Mesodermal cell (in vitro differentiated cells): ENCODE measurements at regions not wholly inside any gene's neighbourhood (a gene's known extent, or its start where the extent isn't known, plus 50 kb on each side); places are given as distances from the start of the nearest gene placed in this dataset.

Source experiments
- H3K27ac ChIP-seq: 2 replicates; pipeline ENCODE4 v1.7.0; 2013; ENCODE audit warnings: mild to moderate bottlenecking, low read depth, low read length, moderate library complexity; ENCODE audit not compliant: severe bottlenecking
- H3K36me3 ChIP-seq: 2 replicates; pipeline ENCODE4 v1.7.1; 2013; ENCODE audit warnings: mild to moderate bottlenecking, low read length, moderate library complexity; ENCODE audit not compliant: control insufficient read depth, insufficient read depth
- H3K4me1 ChIP-seq: one replicate; pipeline ENCODE4 v1.7.1; 2013; ENCODE audit warnings: mild to moderate bottlenecking, low read length; ENCODE audit not compliant: insufficient read depth, control insufficient read depth, poor library complexity, severe bottlenecking
- H3K4me3 ChIP-seq: 2 replicates; pipeline ENCODE4 v1.7.0; 2013; ENCODE audit warnings: low read length, control low read depth, mild to moderate bottlenecking; ENCODE audit not compliant: insufficient read depth, poor library complexity, severe bottlenecking; ENCODE audit errors: extremely low read depth
- H3K9me3 ChIP-seq: 2 replicates; pipeline ENCODE4 v1.7.1; 2013; ENCODE audit warnings: mild to moderate bottlenecking, low read length, moderate library complexity; ENCODE audit not compliant: control insufficient read depth
- WGBS, 2 experiments: methylation state at CpG; one replicate each; pipeline ENCODE4 v1.1.5; 2013; ENCODE audit warnings: missing lambda C conversion rate in 2 of 2; ENCODE audit not compliant: insufficient coverage in 2 of 2; 5-methylcytosine and 5-hydroxymethylcytosine counted together

DNA sequence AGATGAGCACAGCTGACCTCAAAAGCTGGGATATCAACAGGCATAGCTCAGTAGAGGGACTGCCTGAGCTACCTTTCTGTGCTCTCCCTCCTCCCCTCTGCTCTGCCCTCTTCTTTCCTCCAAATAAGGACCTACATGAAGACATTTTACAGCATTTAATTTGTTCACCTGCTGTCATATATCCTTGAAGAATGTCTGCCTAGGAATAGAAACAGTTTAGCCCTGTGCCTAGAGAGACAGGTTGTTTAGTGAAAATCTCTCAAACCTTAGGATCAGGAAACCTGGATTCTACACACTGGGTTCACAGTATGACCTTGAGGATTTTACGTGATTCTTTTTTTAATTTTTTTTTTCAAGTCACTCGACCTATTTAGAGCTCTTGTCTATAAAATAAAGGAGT is 213.0 kb upstream of the SETBP1 start:
- no CpG with 5 or more reads among the region's 2 CpGs for WGBS, 2 experiments
- H3K27ac ChIP-seq, result no peak overlapping the region
- no peak overlapping the region for H3K4me3 ChIP-seq
- H3K9me3 ChIP-seq, result no peaks in the 10 kb centered on the region
- no peaks in the 10 kb centered on the region for H3K4me1 ChIP-seq
- H3K36me3 ChIP-seq, result no peaks in the 10 kb centered on the region

DNA sequence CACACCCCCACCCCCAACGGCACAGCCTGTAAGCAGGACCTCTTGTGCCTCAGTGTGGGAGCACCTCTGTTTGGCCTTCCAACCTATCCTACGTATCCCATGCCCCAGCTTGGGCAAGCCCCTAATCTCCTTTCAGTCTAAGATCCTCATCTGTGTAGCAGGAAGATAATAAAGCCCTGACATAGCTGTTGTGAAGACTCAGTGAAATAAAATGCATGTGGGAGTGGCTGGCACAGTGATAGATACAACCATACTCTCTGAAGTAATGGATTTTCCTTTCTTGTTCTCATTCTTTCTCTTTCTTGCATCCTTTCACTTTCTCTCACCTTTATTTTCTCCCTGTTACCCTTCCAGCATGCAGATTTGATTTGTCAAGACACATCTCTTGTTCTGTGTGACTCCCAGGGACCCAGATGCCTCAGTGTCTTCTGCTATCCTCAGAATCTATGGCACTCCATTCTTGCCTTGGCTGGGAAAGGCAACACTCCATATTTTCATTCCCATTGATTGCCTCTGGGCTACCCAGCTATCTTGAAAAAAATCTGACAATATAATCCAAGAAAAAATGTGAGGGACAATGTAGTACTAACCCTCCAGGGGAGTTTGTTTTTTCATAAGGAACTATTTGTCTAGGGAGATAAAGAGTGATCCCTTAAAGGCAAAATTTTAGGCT is 207.2 kb upstream of the SETBP1 start:
- Histone ChIP-seq H3K9me3 (no peaks in the 10 kb centered on the region), H3K36me3 (no peaks in the 10 kb centered on the region), H3K4me1 (no peaks in the 10 kb centered on the region), H3K4me3 (no peak overlapping the region), H3K27ac (no peak overlapping the region)
- no CpG with 5 or more reads among the region's 2 CpGs for WGBS, 2 experiments

DNA sequence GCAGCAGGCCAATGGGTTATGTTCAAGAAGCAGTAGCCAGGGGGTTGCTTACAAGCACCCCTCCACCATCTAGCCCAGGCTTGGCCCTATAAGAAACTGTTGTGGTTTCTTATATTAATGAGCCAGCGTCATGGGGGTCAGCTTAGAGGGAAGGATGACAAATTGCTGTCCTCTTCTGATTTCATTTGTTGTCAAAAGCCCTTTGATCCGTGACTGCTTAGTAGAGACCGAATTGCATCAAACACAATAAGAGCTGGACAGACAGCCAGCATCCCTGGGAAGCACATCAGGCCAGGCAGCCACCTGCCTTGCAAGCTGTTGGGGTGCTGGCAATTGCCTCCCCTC is 206.6 kb upstream of the SETBP1 start:
- Histone ChIP-seq H3K4me1 (no peaks in the 10 kb centered on the region), H3K9me3 (peaks cover under 1% of the 10 kb centered on the region), H3K4me3 (no peak overlapping the region), H3K27ac (no peak overlapping the region), H3K36me3 (no peaks in the 10 kb centered on the region)
- 76 to 100% methylated on average over 3 of the region's 3 CpGs for WGBS, 2 experiments

DNA sequence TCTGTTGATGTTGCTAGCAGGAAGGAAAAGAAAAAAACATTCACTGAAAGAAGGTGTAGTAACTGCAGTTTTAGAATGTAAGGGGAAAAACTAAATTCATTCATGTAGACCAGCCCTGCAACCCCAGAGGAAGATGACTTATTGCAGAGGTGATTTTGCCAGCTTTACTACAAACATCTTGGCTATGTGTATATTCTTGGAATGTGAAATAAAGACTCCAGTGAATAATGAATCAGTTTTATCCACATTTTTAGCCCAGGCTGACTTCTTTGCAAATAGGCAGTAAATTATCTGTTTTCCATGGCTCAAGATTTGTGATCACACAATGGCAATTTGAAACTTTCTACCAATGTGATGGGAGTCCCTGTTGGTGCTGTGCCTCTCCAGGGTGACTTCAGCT is 206.1 kb upstream of the SETBP1 start:
- Histone ChIP-seq H3K4me3 (no peak overlapping the region), H3K4me1 (no peaks in the 10 kb centered on the region), H3K36me3 (no peaks in the 10 kb centered on the region), H3K9me3 (peaks cover 6% of the 10 kb centered on the region), H3K27ac (no peak overlapping the region)

DNA sequence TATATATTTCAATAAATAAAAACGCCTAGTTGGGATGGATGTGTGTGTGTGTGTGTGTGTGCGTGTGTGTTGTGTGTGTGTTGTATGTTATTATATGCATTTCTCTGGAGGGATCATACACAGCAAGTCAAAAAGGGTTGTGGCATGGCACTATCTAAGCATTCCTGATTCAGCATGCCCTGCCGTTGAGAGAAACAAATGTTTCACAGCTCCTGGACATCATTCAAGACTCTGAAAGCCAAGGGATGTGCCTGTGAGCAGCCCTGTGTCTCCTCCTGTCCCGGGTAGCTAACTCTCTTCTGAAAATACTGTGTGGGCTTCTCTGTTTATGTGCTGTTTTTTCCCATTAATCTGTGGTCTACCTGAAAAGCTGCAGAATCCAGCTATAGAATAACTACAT is 197.9 kb upstream of the SETBP1 start:
- 88 to 100% methylated on average over 1 of the region's 4 CpGs for WGBS, 2 experiments
- no peak overlapping the region for H3K4me3 ChIP-seq
- no peak overlapping the region for H3K27ac ChIP-seq
- no peaks in the 10 kb centered on the region for H3K36me3 ChIP-seq
- peaks cover 13% of the 10 kb centered on the region for H3K9me3 ChIP-seq
- H3K4me1 ChIP-seq, result no peaks in the 10 kb centered on the region

DNA sequence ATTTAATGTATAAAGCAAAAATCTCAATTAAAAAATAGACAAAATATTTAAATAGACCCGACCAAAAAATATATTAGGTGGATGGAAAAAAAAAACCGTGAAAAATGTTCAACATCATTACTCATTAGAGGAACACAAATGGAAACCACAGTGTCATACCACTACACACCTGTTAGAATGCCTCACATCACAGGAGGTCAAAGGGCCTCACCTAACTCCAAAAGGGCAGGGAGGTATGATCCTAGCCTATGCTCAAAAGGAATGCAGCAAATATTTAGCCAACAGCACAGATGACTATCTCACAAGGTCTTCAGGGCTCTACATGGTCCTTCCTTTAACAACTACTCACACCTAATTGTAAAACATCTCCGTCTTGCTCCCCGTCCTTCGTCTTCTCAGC is 185.5 kb upstream of the SETBP1 start:
- no peaks in the 10 kb centered on the region for H3K4me1 ChIP-seq
- no peaks in the 10 kb centered on the region for H3K9me3 ChIP-seq
- H3K27ac ChIP-seq, result no peak overlapping the region
- no peaks in the 10 kb centered on the region for H3K36me3 ChIP-seq
- 90 to 94% methylated on average over 3 of the region's 5 CpGs for WGBS, 2 experiments
- no peak overlapping the region for H3K4me3 ChIP-seq

DNA sequence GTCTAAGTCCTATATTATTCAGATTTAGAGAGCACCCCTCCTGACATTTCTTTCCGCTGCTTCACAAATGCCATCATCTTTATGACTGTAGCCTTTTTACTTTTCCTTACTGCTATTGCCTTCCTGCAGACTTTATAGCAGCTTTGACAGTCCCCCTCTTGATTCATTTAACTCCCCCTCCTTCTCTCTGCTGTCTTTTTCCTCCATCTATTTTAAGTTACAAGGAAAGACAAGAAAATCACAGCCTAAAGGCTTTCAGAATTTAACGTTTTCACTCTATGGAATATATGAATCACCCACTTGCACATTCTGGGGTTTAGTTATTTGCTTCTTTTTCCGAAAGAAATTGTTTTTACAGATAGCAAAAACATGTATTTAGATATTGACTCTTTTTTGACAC is 183.4 kb upstream of the SETBP1 start:
- Histone ChIP-seq H3K9me3 (no peaks in the 10 kb centered on the region), H3K27ac (no peak overlapping the region), H3K4me1 (no peaks in the 10 kb centered on the region), H3K4me3 (no peak overlapping the region), H3K36me3 (no peaks in the 10 kb centered on the region)
- 71 to 100% methylated on average over 1 of the region's 3 CpGs for WGBS, 2 experiments

DNA sequence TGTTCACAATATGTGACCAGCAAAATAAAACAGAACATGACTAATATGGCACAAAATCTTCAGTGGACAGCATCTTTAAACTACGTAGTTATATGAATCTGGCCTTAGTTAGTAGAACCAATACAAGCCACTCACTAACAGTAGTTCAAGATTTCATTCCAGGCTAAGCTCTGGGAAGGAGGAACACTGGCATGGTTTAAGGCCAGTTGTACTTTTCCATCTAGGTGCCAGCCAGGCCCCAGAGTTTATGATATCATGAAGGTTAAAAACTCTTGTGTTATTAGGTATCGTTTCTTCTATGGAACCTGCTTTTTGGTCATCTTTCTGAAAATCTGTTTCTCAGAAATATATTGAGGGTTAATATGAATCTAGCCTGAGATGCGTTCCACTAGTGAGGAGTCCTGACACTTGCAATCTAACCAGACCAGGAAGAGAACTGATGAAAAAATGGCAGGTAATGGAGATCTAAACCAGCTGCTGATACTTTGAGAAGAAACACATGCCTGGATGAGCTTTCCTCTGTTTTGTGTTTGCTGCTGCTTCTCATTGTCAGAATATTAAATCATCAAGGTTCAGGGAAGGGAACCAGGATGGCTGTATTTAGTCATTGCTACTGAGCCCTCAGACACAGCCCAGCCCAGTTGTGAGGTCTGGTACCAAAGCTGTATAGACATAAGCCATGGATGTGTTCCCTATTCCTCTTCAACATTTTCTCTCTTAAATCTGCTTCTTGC is 182.8 kb upstream of the SETBP1 start:
- Histone ChIP-seq H3K27ac (no peak overlapping the region), H3K9me3 (no peaks in the 10 kb centered on the region), H3K4me3 (no peak overlapping the region), H3K36me3 (no peaks in the 10 kb centered on the region), H3K4me1 (no peaks in the 10 kb centered on the region)
- 93 to 100% methylated on average over 3 of the region's 3 CpGs for WGBS, 2 experiments

DNA sequence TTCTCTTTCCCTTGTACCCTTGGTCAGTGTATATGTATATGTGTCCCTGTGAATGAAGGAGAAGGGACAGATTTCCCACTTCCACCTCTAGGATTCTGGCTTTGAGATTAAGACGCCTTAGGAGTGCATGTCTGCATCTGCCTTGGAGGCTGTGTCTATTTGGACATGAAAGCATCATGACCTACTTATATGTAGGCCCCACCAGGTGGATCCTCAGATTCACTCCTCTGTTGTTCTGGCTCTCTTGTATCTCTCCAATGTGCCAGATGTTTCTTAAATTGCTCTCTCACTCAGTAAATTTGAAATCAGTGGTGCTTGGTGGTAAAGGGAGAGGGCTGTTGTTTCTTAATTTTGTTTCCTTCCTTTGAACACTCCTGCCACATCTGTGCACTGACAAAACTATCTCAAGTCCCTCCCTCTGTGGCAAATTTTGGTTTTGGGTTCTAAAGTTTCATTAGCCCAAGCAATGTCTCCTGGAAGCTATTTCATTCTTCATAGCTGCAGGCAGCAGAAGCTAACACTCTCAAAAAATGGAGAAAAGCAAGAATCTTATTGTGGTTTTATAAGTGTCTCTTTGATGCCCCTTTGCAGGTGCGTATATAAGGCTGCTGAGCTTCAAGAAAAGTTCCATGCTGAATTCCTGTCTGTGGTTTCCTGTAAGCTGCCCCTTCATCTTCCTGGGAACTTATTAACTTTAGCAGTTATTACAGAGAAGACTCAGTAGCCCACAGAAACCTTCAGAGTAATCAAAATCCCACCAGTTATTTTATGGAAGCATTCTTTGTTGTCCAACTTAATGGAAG is 179.7 kb upstream of the SETBP1 start:
- H3K4me3 ChIP-seq, result no peak overlapping the region
- H3K4me1 ChIP-seq, result no peaks in the 10 kb centered on the region
- no peak overlapping the region for H3K27ac ChIP-seq
- 86 to 94% methylated on average over 1 to 2 of the region's 2 CpGs for WGBS, 2 experiments
- no peaks in the 10 kb centered on the region for H3K9me3 ChIP-seq
- no peaks in the 10 kb centered on the region for H3K36me3 ChIP-seq

DNA sequence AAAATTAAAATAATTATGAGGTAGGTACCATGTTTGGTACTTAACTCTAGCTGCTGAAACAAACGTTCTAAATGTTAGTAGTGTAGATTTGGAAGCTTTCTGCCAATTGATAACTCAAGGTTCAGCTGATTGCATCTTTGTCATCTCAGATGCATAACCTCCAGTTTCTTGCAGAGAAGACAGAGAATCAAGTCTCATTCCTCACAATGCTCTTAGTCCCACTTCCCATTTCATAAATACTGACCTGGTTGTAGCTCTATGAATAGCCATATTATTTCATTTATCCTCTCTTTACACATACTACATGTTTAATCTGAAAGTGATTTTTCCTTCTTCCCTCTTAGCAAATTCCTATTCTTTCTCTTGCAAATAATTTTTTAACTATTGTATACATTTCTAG is 178.5 kb upstream of the SETBP1 start:
- no peak overlapping the region for H3K4me3 ChIP-seq
- no peak overlapping the region for H3K27ac ChIP-seq
- no CpG with 5 or more reads among the region's 1 CpG for WGBS, 2 experiments
- no peaks in the 10 kb centered on the region for H3K36me3 ChIP-seq
- H3K4me1 ChIP-seq, result no peaks in the 10 kb centered on the region
- H3K9me3 ChIP-seq, result no peaks in the 10 kb centered on the region

DNA sequence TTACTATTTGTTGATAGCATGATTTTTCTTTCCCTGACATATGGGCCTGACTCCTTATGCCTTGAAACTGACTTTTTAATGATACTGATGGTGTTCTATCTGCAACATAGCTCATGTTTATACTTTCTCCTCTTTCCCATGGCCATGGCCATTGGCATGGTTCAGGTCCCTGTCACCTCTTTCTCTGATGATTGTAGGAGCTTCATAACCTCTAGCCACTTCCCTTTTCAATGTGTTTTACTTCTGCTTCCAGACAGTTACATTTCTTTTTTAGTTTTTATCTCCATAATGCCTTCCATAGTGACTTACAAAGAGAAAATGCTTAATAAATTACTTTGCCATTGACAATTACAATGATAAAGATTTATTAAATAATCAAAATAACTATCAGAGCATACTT is 177.9 kb upstream of the SETBP1 start:
- H3K36me3 ChIP-seq, result no peaks in the 10 kb centered on the region
- H3K4me1 ChIP-seq, result no peaks in the 10 kb centered on the region
- H3K27ac ChIP-seq, result no peak overlapping the region
- H3K9me3 ChIP-seq, result no peaks in the 10 kb centered on the region
- H3K4me3 ChIP-seq, result no peak overlapping the region
